OCI-LY1 (cell line): ENCODE measurements at regions not wholly inside any gene's neighbourhood (a gene's known extent, or its start where the extent isn't known, plus 50 kb on each side); places are given as distances from the start of the nearest gene placed in this dataset.

ENCODE experiments used
- H2AFZ ChIP-seq: fragments of 200-600 bp; sonication (generic), shearing (Covaris generic); 2 replicates; pipeline ENCODE4 v1.6.0; 2014; ENCODE audit warnings: antibody characterized with exemption, mild to moderate bottlenecking, low read length
- H3F3A ChIP-seq: fragments of 200-600 bp; sonication (generic), shearing (Covaris generic); 2 replicates; pipeline ENCODE4 v1.6.0; 2014; ENCODE audit warnings: mild to moderate bottlenecking, antibody characterized with exemption, low read length, moderate library complexity; ENCODE audit not compliant: insufficient read depth
- H3K27ac ChIP-seq: fragments of 200-600 bp; sonication (generic); 2 replicates; pipeline ENCODE4 v1.5.1; 2014; ENCODE audit warnings: low read length, mixed run types, mild to moderate bottlenecking, low read depth; ENCODE audit not compliant: poor library complexity, severe bottlenecking
- H3K27me3 ChIP-seq: fragments of 200-600 bp; sonication (generic); 2 replicates; pipeline ENCODE4 v1.6.0; 2014; ENCODE audit warnings: antibody characterized with exemption, mild to moderate bottlenecking, low read length, moderate library complexity; ENCODE audit not compliant: insufficient read depth
- H3K36me3 ChIP-seq: fragments of 200-600 bp; sonication (generic); 2 replicates; pipeline ENCODE4 v1.6.1; 2014; ENCODE audit warnings: mild to moderate bottlenecking, antibody characterized with exemption, low read length, moderate library complexity, mixed read lengths; ENCODE audit not compliant: insufficient read depth
- H3K4me1 ChIP-seq: fragments of 200-600 bp; sonication (generic); 2 replicates; pipeline ENCODE4 v1.5.1; 2014; ENCODE audit warnings: mild to moderate bottlenecking, low read length, moderate library complexity; ENCODE audit not compliant: insufficient read depth, severe bottlenecking
- H3K4me2 ChIP-seq: fragments of 200-600 bp; sonication (generic), shearing (Covaris generic); 2 replicates; pipeline ENCODE4 v1.6.1; 2014; ENCODE audit warnings: low read length
- H3K4me3 ChIP-seq: fragments of 200-600 bp; sonication (generic); 2 replicates; pipeline ENCODE4 v1.5.1; 2014; ENCODE audit warnings: low read length, low read depth, mild to moderate bottlenecking, mixed read lengths; ENCODE audit not compliant: poor library complexity, severe bottlenecking
- H3K79me2 ChIP-seq: fragments of 200-600 bp; shearing (Covaris generic); 2 replicates; pipeline ENCODE4 v1.6.1; 2016; ENCODE audit warnings: mixed run types, low read length, mixed read lengths; ENCODE audit not compliant: insufficient read depth
- H3K9ac ChIP-seq: fragments of 200-600 bp; sonication (generic), shearing (Covaris generic); 2 replicates; pipeline ENCODE4 v1.6.1; 2014; ENCODE audit warnings: mild to moderate bottlenecking, low read length, mixed read lengths
- H3K9me2 ChIP-seq: fragments of 200-600 bp; sonication (generic), shearing (Covaris generic); 2 replicates; pipeline ENCODE4 v1.6.1; 2014; ENCODE audit warnings: low read depth, mild to moderate bottlenecking, low read length, mixed read lengths
- H3K9me3 ChIP-seq: fragments of 200-600 bp; shearing (Covaris generic); 2 replicates; pipeline ENCODE4 v1.6.1; 2014; ENCODE audit warnings: low read length, mixed read lengths
- H4K20me1 ChIP-seq: fragments of 200-600 bp; sonication (generic), shearing (Covaris generic); 2 replicates; pipeline ENCODE4 v1.6.0; 2016; ENCODE audit warnings: mild to moderate bottlenecking, low read length; ENCODE audit not compliant: insufficient read depth
- EZH2 ChIP-seq: fragments of 200-600 bp; sonication (generic), shearing (Covaris generic); IDR thresholded peaks from 2 replicates; pipeline ENCODE4 v1.8.0; 2017; ENCODE audit warnings: borderline replicate concordance, mixed run types, mild to moderate bottlenecking, antibody characterized with exemption, low read length, moderate library complexity, mixed read lengths
- TF ChIP-seq, protein P1 (sequence below): fragments of 200-600 bp; sonication (generic), shearing (Covaris generic); IDR thresholded peaks from 2 replicates; pipeline ENCODE4 v1.5.1; 2017; ENCODE audit warnings: mild to moderate bottlenecking, antibody characterized with exemption, low read length, moderate library complexity, mixed read lengths

DNA sequence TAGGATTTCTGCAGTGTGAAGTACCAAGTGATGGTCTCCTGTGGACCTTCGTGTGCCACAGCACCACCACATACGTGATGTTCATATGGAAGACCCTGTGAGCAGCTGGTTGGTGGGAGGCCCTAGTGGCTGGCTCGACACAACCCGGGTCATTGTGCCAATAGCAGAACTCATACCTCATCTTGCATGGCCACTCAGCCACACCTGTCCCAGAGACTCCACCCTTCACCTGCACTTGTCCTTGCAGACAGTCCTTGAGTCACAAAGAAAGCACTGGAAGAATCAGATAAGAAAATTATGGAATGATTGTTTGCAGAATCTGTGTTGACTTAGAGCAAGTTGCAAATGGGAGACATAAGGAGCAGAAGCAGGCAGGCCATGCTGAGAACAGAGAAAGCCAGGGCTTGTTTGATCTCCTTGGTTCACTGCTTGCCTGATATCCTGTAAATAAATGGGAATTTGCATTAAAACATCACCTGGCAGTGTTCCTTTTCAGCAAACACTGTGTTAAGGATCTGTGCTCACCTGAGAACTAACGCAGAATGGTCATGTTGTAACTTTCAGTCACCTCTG lies 307.7 kb downstream of the SIPA1L2 start:
- no peak overlapping the region for H3K27ac ChIP-seq
- H3K9me2 ChIP-seq, result no peaks in the 10 kb centered on the region
- no peak overlapping the region for H3K4me3 ChIP-seq
- TF ChIP-seq EZH2, result no peak
- TF ChIP-seq, protein P1, sequence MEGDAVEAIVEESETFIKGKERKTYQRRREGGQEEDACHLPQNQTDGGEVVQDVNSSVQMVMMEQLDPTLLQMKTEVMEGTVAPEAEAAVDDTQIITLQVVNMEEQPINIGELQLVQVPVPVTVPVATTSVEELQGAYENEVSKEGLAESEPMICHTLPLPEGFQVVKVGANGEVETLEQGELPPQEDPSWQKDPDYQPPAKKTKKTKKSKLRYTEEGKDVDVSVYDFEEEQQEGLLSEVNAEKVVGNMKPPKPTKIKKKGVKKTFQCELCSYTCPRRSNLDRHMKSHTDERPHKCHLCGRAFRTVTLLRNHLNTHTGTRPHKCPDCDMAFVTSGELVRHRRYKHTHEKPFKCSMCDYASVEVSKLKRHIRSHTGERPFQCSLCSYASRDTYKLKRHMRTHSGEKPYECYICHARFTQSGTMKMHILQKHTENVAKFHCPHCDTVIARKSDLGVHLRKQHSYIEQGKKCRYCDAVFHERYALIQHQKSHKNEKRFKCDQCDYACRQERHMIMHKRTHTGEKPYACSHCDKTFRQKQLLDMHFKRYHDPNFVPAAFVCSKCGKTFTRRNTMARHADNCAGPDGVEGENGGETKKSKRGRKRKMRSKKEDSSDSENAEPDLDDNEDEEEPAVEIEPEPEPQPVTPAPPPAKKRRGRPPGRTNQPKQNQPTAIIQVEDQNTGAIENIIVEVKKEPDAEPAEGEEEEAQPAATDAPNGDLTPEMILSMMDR, result no peak
- no peak overlapping the region for H2AFZ ChIP-seq
- H3K4me1 ChIP-seq, result no peaks in the 10 kb centered on the region
- H3K9ac ChIP-seq, result no peak overlapping the region
- no peaks in the 10 kb centered on the region for H3K36me3 ChIP-seq
- H4K20me1 ChIP-seq, result no peaks in the 10 kb centered on the region
- no peaks in the 10 kb centered on the region for H3K79me2 ChIP-seq
- no peak overlapping the region for H3K4me2 ChIP-seq
- no peaks in the 10 kb centered on the region for H3F3A ChIP-seq
- H3K9me3 ChIP-seq, result no peaks in the 10 kb centered on the region
- H3K27me3 ChIP-seq, result no peaks in the 10 kb centered on the region

DNA sequence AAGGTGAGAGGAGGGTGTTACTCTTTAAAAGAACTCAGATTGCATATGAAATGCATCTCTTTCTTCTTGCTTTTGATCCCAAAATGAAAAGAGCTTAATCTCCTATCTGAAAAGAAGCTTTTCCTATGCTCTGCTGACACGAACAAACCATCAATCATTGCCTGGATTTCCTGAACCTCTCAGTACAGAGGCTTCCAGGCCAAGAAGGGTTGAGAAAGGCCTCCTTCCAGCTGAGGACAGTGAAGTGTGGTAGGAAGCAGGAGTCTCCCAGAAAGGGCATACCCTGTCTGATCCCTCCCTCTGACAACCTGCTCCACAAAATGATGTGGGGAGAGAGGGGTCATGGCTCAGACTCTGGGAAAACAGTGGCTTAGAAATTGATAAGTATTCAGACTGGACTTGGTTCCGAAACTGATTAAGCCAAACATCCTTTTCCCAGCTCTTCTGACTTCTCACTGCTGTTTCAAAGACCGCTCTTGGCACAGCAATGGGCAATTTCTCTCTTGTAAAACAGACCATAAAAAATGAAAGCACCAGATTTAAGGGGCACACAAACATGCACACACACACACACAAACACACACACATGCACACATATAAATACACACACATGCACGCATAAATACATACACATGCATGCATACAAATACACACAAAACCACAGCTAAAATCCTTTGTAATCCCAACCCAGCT lies 310.3 kb downstream of the SIPA1L2 start:
- no peaks in the 10 kb centered on the region for H3K9me2 ChIP-seq
- no peak overlapping the region for H3K4me2 ChIP-seq
- H3K4me3 ChIP-seq, result no peak overlapping the region
- no peaks in the 10 kb centered on the region for H3K9me3 ChIP-seq
- no peak overlapping the region for H3K27ac ChIP-seq
- no peaks in the 10 kb centered on the region for H3K79me2 ChIP-seq
- H3K27me3 ChIP-seq, result no peaks in the 10 kb centered on the region
- TF ChIP-seq, protein P1, result no peak
- no peak for TF ChIP-seq EZH2
- H2AFZ ChIP-seq, result no peak overlapping the region
- no peak overlapping the region for H3K9ac ChIP-seq
- no peaks in the 10 kb centered on the region for H4K20me1 ChIP-seq
- H3K36me3 ChIP-seq, result no peaks in the 10 kb centered on the region
- H3F3A ChIP-seq, result no peaks in the 10 kb centered on the region
- H3K4me1 ChIP-seq, result no peaks in the 10 kb centered on the region

DNA sequence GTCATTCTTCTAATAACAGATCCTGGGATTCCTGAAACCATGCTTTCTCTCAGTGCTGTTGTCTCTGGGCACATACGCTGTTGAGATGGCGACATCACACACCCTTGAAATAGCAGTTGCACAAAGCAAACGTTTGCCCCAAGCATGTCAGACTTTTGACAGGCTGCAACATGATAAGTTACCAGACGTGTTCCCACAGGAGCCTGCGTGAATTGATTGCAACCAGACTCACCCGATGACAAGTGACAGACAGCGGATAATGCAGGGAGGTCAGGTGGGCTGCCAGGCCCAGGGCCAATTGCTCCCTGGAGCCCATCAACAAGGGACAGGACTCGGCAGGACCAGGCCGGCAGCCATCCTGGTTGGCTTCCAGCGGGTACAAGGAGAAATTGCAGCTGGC lies 310.9 kb downstream of the SIPA1L2 start:
- Histone ChIP-seq H3K36me3 (no peaks in the 10 kb centered on the region), H3K79me2 (no peaks in the 10 kb centered on the region), H3K4me3 (no peak overlapping the region), H3K4me1 (no peaks in the 10 kb centered on the region), H3K27me3 (no peaks in the 10 kb centered on the region), H3K9ac (no peak overlapping the region), H2AFZ (no peak overlapping the region), H3K4me2 (no peak overlapping the region), H3K9me3 (no peaks in the 10 kb centered on the region), H3K27ac (no peak overlapping the region), H3F3A (no peaks in the 10 kb centered on the region), H3K9me2 (no peaks in the 10 kb centered on the region), H4K20me1 (no peaks in the 10 kb centered on the region)
- no peak for TF ChIP-seq EZH2

DNA sequence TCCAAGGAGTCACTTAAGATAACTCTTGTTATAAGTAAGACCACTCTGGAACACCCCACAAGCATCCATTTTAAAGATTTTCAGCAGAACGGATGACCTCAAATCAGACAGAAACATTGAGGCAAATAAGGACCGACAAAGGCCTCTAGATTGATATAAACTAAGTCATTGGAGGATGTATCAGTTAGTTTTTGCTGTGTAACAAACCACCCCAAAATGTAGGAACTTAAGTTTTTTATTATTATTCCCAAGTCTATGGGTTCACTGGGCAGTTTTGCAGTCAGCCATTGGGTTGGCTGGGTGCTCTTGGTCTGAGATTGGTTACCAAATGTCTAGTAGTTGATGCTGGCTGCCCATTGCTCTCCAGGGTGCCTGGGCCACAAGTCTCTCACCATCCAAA lies 311.8 kb downstream of the SIPA1L2 start:
- no peaks in the 10 kb centered on the region for H3K9me3 ChIP-seq
- H3K36me3 ChIP-seq, result no peaks in the 10 kb centered on the region
- TF ChIP-seq, protein P1, result no peak
- TF ChIP-seq EZH2, result no peak
- H3K9me2 ChIP-seq, result no peaks in the 10 kb centered on the region
- no peaks in the 10 kb centered on the region for H3K27me3 ChIP-seq
- H3K79me2 ChIP-seq, result no peaks in the 10 kb centered on the region
- no peaks in the 10 kb centered on the region for H3F3A ChIP-seq
- no peak overlapping the region for H3K4me3 ChIP-seq
- H3K27ac ChIP-seq, result no peak overlapping the region
- H3K4me1 ChIP-seq, result no peaks in the 10 kb centered on the region
- H4K20me1 ChIP-seq, result no peaks in the 10 kb centered on the region
- no peak overlapping the region for H3K9ac ChIP-seq
- H2AFZ ChIP-seq, result no peak overlapping the region
- H3K4me2 ChIP-seq, result no peak overlapping the region
